Right lobe of liver (tissue), 6 donors: ENCODE measurements at regions not wholly inside any gene's neighbourhood (a gene's known extent, or its start where the extent isn't known, plus 50 kb on each side); places are given as distances from the start of the nearest gene placed in this dataset.

ENCODE experiments used
- ATAC-seq, 4 donors: fragments of 200-7000 bp; cut with Tn5 transposase; one replicate each; pipeline ENCODE4 v1.9.1; 2020; ENCODE audit warnings: mild to moderate bottlenecking in 4 of 4, moderate library complexity in 4 of 4
- DNase-seq, 3 donors: peaks; one replicate each; pipeline ENCODE4 v3.0.0-alpha.2; 2020
- H3K27ac ChIP-seq, 3 donors: fragments of 200-600 bp; one replicate each; pipeline ENCODE4 v1.8.0; 2022
- H3K27me3 ChIP-seq, 2 donors: fragments of 200-600 bp; one replicate each; pipeline ENCODE4 v1.8.0; 2022
- H3K36me3 ChIP-seq, 4 donors: fragments of 200-600 bp; sonication (generic) in 1 of 4; one replicate each; pipeline versions ENCODE4 v1.5.1 to v1.8.0; 2017 to 2022; ENCODE audit warnings: control low read depth in 1 of 4
- H3K4me1 ChIP-seq, 4 donors: fragments of 200-600 bp; sonication (generic) in 1 of 4; one replicate each; pipeline versions ENCODE4 v1.5.1 to v1.8.0; 2017 to 2022; ENCODE audit warnings: control low read depth in 1 of 4
- H3K4me3 ChIP-seq, 3 donors: fragments of 200-600 bp; one replicate each; pipeline ENCODE4 v1.8.0; 2022
- H3K9me3 ChIP-seq, 4 donors: fragments of 200-600 bp; sonication (generic) in 1 of 4; one replicate each; pipeline versions ENCODE4 v1.5.1 to v1.8.0; 2017 to 2022; ENCODE audit warnings: control low read depth in 1 of 4
- POLR2A ChIP-seq: fragments of 450-650 bp; IDR thresholded peaks from one replicate; pipeline ENCODE4 v1.6.1; 2017; ENCODE audit warnings: antibody characterized with exemption, mild to moderate bottlenecking
- WGBS: methylation state at CpG from one replicate; pipeline ENCODE4 v1.1.6; 2018; ENCODE audit warnings: low coverage, low lambda C conversion rate; ENCODE audit not compliant: insufficient coverage; ENCODE audit errors: missing lambda C conversion rate; 5-methylcytosine and 5-hydroxymethylcytosine counted together
- intact Hi-C, 2 donors: fragments of 100-400 bp; cut with DNase I; formaldehyde crosslinking; loops; one replicate each; pipeline versions ENCODE4 v1.11.2 to v1.14.1; 2022
- TF ChIP-seq, protein P1 (sequence below), 4 donors: fragments of 200-600 bp in 3 of 4; fragments of 450-650 bp in 1 of 4; IDR thresholded peaks; one replicate each; pipeline versions ENCODE4 v1.5.1 to v1.8.0; 2016 to 2022; ENCODE audit warnings: antibody characterized with exemption in 4 of 4, mild to moderate bottlenecking in 2 of 4
- donor health status: DM: no; HTN: yes; CAD: no.
- donor health status: DM: no; HTN: no; CAD: no.
- donor health status: DM: no; HTN: no; CAD: no.
- donor health status: DM: no; HTN: yes; CAD: no.
- donor health status: DM: no; HTN: yes; CAD: no.

DNA sequence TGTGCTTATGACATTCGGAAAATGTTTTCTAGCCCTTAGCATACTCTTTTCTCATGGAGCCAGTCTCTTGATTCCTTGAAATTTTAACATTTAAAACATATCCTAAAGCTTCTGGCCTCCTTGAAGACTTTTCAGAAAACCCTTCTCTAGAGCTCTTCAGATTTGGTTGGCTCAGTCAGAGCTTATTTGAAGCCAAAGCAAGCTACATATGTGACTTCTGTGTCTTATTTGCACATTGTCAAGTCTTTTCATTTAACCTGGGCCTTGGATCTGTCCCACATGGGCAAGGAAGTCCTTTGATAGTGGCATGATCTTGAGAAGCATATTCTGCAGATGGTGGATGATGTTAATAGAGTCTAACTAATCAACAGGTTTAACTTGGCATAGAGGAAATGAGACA lies 116.5 kb downstream of the LACC1 start:
- no peaks in the 10 kb centered on the region for H3K36me3 ChIP-seq
- WGBS, result 57% methylated on average over 1 of the region's 1 CpG
- intact Hi-C loops, result no loop called here
- no peak for ATAC-seq
- DNase-seq, result no peak
- TF ChIP-seq, protein P1, sequence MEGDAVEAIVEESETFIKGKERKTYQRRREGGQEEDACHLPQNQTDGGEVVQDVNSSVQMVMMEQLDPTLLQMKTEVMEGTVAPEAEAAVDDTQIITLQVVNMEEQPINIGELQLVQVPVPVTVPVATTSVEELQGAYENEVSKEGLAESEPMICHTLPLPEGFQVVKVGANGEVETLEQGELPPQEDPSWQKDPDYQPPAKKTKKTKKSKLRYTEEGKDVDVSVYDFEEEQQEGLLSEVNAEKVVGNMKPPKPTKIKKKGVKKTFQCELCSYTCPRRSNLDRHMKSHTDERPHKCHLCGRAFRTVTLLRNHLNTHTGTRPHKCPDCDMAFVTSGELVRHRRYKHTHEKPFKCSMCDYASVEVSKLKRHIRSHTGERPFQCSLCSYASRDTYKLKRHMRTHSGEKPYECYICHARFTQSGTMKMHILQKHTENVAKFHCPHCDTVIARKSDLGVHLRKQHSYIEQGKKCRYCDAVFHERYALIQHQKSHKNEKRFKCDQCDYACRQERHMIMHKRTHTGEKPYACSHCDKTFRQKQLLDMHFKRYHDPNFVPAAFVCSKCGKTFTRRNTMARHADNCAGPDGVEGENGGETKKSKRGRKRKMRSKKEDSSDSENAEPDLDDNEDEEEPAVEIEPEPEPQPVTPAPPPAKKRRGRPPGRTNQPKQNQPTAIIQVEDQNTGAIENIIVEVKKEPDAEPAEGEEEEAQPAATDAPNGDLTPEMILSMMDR (IDR thresholded peaks at IDR 0.05), result no peak
- no peak overlapping the region for H3K27ac ChIP-seq
- H3K27me3 ChIP-seq, result no peaks in the 10 kb centered on the region
- no peak overlapping the region for H3K4me3 ChIP-seq
- H3K9me3 ChIP-seq, result no peaks in the 10 kb centered on the region
- H3K4me1 ChIP-seq, result peaks cover 0 to 3% (median 0%) of the 10 kb centered on the region in 4 donors

DNA sequence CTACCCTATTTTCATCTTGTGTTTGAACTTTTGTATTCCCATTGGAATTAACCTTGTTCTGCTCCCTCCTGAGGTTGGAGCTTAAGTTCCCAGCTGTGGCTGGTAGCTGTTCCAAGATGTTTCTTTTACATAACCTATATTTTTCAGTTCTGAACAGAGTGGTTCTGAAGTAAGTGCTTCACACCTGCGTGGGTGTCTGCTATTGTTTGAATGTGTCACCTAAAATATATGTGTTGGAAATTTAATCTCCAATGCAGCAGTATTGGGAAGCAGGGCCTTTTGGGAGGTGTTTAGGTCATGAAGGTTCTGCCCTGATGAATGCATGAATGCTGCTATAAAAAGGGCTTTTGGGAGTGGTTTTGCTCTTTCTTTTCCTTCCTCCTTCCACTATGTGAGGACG lies 123.8 kb downstream of the LACC1 start:
- DNase-seq, result no peak
- intact Hi-C loops, result no loop called here
- no peak for ATAC-seq
- no peak overlapping the region for H3K27ac ChIP-seq
- H3K36me3 ChIP-seq, result no peaks in the 10 kb centered on the region
- H3K4me3 ChIP-seq, result no peak overlapping the region
- no peaks in the 10 kb centered on the region for H3K4me1 ChIP-seq
- no peak for TF ChIP-seq POLR2A
- TF ChIP-seq, protein P1 (IDR thresholded peaks at IDR 0.05), result no peak
- no peaks in the 10 kb centered on the region for H3K9me3 ChIP-seq
- WGBS, result 90% methylated on average over 1 of the region's 2 CpGs
- H3K27me3 ChIP-seq, result no peaks in the 10 kb centered on the region

DNA sequence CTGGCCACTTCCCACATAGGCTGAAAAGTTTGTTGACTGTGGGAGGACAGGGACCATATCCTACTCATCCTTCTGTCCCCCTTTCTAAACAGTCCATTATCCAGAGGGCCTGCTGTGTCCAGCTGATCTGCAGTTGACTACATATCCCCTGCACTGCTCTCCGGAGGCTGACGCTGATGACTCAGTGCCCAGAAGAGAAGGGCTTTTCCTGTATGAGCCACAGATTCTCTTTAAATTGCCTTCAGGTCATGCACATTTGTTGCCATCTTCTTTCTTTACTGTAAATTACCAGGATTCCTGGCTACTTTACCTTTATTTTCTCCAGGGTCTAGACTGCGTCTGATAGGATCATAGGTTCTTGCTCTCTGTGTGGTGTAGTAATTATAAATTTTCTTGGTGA lies 125.2 kb downstream of the LACC1 start:
- H3K4me3 ChIP-seq, result no peak overlapping the region
- H3K27me3 ChIP-seq, result no peaks in the 10 kb centered on the region
- 85% methylated on average over 3 of the region's 3 CpGs for WGBS
- H3K4me1 ChIP-seq, result no peaks in the 10 kb centered on the region
- no peak overlapping the region for H3K27ac ChIP-seq
- DNase-seq, result no peak
- no peak for ATAC-seq
- H3K9me3 ChIP-seq, result no peaks in the 10 kb centered on the region
- TF ChIP-seq, protein P1 (IDR thresholded peaks at IDR 0.05), result no peak
- no peak for TF ChIP-seq POLR2A
- H3K36me3 ChIP-seq, result no peaks in the 10 kb centered on the region
- intact Hi-C loops, result no loop called here

DNA sequence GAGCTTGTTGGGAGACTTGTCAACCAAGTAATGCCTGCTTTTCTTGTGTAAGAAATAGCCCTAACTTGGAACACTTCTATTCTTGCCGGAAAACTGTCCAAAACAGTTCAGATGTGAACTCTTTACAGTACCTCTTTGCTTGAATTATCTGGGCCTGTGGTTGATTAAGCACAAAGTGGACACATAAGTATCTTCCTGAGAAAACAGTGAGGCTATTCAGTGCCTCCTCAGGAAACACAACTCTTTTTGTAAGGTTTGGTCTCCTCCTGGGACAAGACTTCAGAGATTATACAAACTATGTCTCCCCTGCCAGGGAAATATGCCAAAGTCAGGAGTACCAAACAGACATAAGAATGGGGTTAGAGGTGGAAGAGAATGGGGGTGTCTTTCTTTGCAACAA lies 127.7 kb downstream of the LACC1 start:
- Histone ChIP-seq H3K4me1 (no peaks in the 10 kb centered on the region), H3K27me3 (no peaks in the 10 kb centered on the region), H3K9me3 (no peaks in the 10 kb centered on the region), H3K4me3 (no peak overlapping the region), H3K27ac (no peak overlapping the region), H3K36me3 (no peaks in the 10 kb centered on the region)
- ATAC-seq (no peak), DNase-seq (no peak)
- TF ChIP-seq POLR2A, result no peak
- TF ChIP-seq, protein P1 (IDR thresholded peaks at IDR 0.05), result no peak
- 80% methylated on average over 1 of the region's 1 CpG for WGBS
- intact Hi-C loops, result no loop called here

DNA sequence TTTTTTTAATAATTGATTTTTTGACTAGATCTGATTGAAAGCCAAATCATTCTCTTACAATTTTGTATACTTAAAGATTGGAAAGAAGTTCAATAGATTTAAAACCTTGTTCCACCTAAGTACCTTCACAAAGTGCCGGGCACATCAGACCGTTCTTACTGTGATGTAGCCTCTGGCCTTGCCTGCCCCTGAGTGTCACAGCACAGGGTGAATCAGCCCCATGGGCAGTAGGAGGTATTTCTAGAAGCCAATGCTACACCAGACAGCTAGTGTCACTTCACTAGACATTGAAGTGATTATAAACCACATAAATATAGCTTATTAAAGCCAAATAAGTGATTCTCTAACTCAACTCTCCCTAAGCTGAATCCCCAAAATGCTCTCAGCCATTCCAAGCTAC lies 131.3 kb downstream of the LACC1 start:
- DNase-seq (no peak), ATAC-seq (no peak)
- Histone ChIP-seq H3K27me3 (no peaks in the 10 kb centered on the region), H3K27ac (no peak overlapping the region), H3K4me1 (no peaks in the 10 kb centered on the region), H3K4me3 (no peak overlapping the region), H3K9me3 (no peaks in the 10 kb centered on the region), H3K36me3 (no peaks in the 10 kb centered on the region)
- TF ChIP-seq, protein P1 (IDR thresholded peaks at IDR 0.05), result no peak
- TF ChIP-seq POLR2A, result no peak
- intact Hi-C loops, result no loop called here
- WGBS, result 94% methylated on average over 2 of the region's 2 CpGs
